WI38 (cell line): ENCODE measurements at regions not wholly inside any gene's neighbourhood (a gene's known extent, or its start where the extent isn't known, plus 50 kb on each side); places are given as distances from the start of the nearest gene placed in this dataset.

Experiments used
- H3K4me3 ChIP-seq: 2 replicates; pipeline ENCODE4 v1.5.1; 2011; ENCODE audit warnings: low read depth, mild to moderate bottlenecking, control low read depth, low read length
- TF ChIP-seq, protein P1 (sequence below): IDR thresholded peaks from 2 replicates; pipeline ENCODE4 v1.5.1; 2012; ENCODE audit warnings: low read depth, mild to moderate bottlenecking, control low read depth, low read length

DNA sequence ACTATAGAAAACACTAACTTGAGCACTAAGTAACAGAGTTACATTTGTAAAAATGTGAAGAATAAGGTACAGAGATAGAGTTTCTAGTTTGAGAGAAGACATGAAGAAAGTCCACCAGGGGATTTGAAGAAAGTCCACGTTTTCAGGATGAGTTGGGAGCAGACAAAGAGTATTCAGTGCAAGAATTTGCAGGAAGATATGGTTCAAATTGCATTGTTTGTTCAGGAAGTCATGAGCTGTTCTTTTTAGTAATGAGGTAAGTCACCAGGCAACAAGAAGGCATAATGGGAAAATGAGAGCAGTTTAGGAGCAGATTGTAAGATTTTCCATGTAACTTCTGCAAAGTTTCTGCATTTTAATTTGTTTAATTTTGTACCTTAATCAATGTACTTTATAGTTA, 618.0 kb downstream of the DACH1 start:
- H3K4me3 ChIP-seq, result no peak overlapping the region
- TF ChIP-seq, protein P1, sequence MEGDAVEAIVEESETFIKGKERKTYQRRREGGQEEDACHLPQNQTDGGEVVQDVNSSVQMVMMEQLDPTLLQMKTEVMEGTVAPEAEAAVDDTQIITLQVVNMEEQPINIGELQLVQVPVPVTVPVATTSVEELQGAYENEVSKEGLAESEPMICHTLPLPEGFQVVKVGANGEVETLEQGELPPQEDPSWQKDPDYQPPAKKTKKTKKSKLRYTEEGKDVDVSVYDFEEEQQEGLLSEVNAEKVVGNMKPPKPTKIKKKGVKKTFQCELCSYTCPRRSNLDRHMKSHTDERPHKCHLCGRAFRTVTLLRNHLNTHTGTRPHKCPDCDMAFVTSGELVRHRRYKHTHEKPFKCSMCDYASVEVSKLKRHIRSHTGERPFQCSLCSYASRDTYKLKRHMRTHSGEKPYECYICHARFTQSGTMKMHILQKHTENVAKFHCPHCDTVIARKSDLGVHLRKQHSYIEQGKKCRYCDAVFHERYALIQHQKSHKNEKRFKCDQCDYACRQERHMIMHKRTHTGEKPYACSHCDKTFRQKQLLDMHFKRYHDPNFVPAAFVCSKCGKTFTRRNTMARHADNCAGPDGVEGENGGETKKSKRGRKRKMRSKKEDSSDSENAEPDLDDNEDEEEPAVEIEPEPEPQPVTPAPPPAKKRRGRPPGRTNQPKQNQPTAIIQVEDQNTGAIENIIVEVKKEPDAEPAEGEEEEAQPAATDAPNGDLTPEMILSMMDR, result no peak

- TF ChIP-seq, protein P1, result no peak
- H3K4me3 ChIP-seq, result no peak overlapping the region
Observed at GRCh38 chr13:71244161-71244560, 622.8 kb downstream of the DACH1 start.

- H3K4me3 ChIP-seq, result no peak overlapping the region
- TF ChIP-seq, protein P1, result no peak
Observed at GRCh38 chr13:71242201-71242600, 624.8 kb downstream of the DACH1 start.

GRCh38 chr13:71240911-71241310, 626.1 kb downstream of the DACH1 start:
- TF ChIP-seq, protein P1, result no peak
- H3K4me3 ChIP-seq, result no peak overlapping the region

DNA sequence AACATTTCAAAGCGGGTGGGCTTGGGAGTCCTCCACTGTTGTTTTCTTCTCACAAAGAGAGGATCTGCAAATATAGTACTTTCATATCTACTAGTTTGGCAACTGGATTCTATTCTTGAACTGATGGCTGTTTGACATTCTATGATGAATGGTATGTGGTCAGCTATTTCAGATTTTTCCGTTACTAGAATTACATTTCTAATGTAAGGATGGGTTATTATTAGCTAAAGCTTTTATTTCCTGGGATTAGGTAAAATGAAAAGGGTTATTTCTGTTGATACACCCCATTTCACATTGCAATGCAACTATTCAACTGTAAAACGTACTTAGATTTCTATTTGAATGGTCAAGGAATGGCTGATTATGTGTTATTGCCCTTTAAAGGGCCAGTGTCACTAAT, 629.7 kb downstream of the DACH1 start:
- TF ChIP-seq, protein P1, result no peak
- H3K4me3 ChIP-seq, result no peak overlapping the region

GRCh38 chr13:71219698-71220415, 647.1 kb downstream of the DACH1 start:
- TF ChIP-seq, protein P1, result no peak
- H3K4me3 ChIP-seq, result no peak overlapping the region

DNA sequence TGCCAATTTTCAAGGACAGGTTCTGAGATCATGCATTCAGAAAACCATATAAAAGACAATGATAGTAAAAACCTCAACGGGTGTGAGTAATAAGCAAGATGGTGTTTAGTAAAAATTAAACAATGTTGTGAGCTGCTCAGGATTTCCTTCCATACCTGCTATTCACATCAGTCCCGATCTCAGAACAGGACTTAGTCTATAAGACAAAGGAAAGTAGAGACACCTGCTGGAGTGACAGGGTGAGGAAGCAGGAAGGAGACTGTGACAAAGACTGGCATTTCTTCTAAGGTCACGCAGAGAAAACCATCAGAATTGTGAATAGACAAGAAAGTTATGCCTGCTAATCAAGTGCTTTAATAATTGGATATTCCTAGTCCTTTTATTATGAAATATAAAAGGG, 648.0 kb downstream of the DACH1 start:
- TF ChIP-seq, protein P1, result no peak
- H3K4me3 ChIP-seq, result no peak overlapping the region
